Glomerular endothelial cell (primary cell): ENCODE measurements at regions not wholly inside any gene's neighbourhood (a gene's known extent, or its start where the extent isn't known, plus 50 kb on each side); places are given as distances from the start of the nearest gene placed in this dataset.

Experiments
- DNase-seq: peaks from one replicate; pipeline ENCODE4 v3.0.0-alpha.2; 2011; ENCODE audit warnings: low read depth, low spot score; ENCODE audit errors: extremely low read depth

GRCh38 chr15:96414875-96415274, 84.4 kb downstream of the NR2F2 start:
- DNase-seq: no peak

GRCh38 chr15:96415513-96416217, 85.2 kb downstream of the NR2F2 start:
- DNase-seq: no peak

GRCh38 chr15:96416218-96416933, 85.9 kb downstream of the NR2F2 start:
- DNase-seq: no peak

GRCh38 chr15:96416934-96417759, 86.6 kb downstream of the NR2F2 start:
- no peak for DNase-seq

GRCh38 chr15:96417760-96418130, 87.2 kb downstream of the NR2F2 start:
- no peak for DNase-seq

- DNase-seq: no peak
These were observed 87.6 kb downstream of the NR2F2 start for GRCh38 chr15:96418146-96418545.

- no peak for DNase-seq
These were observed 90.7 kb downstream of the NR2F2 start for GRCh38 chr15:96421178-96421601.

- DNase-seq: no peak
These were observed 91.6 kb downstream of the NR2F2 start for GRCh38 chr15:96422125-96422524.

GRCh38 chr15:96424674-96425073, 94.2 kb downstream of the NR2F2 start:
- DNase-seq: no peak

GRCh38 chr15:96428742-96429141, 98.2 kb downstream of the NR2F2 start:
- no peak for DNase-seq

GRCh38 chr15:96431786-96432185, 101.3 kb downstream of the NR2F2 start:
- DNase-seq: no peak

- no peak for DNase-seq
These were observed 104.5 kb downstream of the NR2F2 start for GRCh38 chr15:96435022-96435421.

GRCh38 chr15:96435841-96436240, 105.3 kb downstream of the NR2F2 start:
- DNase-seq: no peak

GRCh38 chr15:96440978-96441377, 110.5 kb downstream of the NR2F2 start:
- no peak for DNase-seq

GRCh38 chr15:96442076-96442475, 111.6 kb downstream of the NR2F2 start:
- no peak for DNase-seq

GRCh38 chr15:96444865-96445264, 114.4 kb downstream of the NR2F2 start:
- DNase-seq: no peak

GRCh38 chr15:96448923-96449322, 118.4 kb downstream of the NR2F2 start:
- no peak for DNase-seq

- no peak for DNase-seq
These were observed 127.3 kb downstream of the NR2F2 start for GRCh38 chr15:96457841-96458240.

- no peak for DNase-seq
These were observed 129.6 kb downstream of the NR2F2 start for GRCh38 chr15:96460106-96460505.

- no peak for DNase-seq
These were observed 132.6 kb downstream of the NR2F2 start for GRCh38 chr15:96462768-96463750.
